Natural killer cell (primary cell): ENCODE measurements at regions not wholly inside any gene's neighbourhood (a gene's known extent, or its start where the extent isn't known, plus 50 kb on each side); places are given as distances from the start of the nearest gene placed in this dataset.

Source experiments
- ATAC-seq, 3 donors: fragments of 150-1000 bp in 2 of 3; fragments of 200-7000 bp in 1 of 3; cut with Tn5 transposase; 1 replicate in 1 of 3; 2 replicates in 2 of 3; pipeline ENCODE4 v1.10.0; 2021; ENCODE audit warnings: mild to moderate bottlenecking in 2 of 3, moderate library complexity in 2 of 3
- DNase-seq, 2 donors: peaks; one replicate each; pipeline versions ENCODE4 v3.0.0 to v3.0.0-alpha.2; 2013 to 2021; ENCODE audit warnings: mixed read lengths in 1 of 2
- H3K27ac ChIP-seq: one replicate; pipeline ENCODE4 v1.5.1; 2013; ENCODE audit warnings: mild to moderate bottlenecking, low read length
- H3K27me3 ChIP-seq: one replicate; pipeline ENCODE4 v1.6.1; 2013; ENCODE audit warnings: low read length; ENCODE audit not compliant: control insufficient read depth, insufficient read depth
- H3K36me3 ChIP-seq: one replicate; pipeline ENCODE4 v1.6.1; 2013; ENCODE audit warnings: low read length; ENCODE audit not compliant: control insufficient read depth, insufficient read depth
- H3K4me1 ChIP-seq: one replicate; pipeline ENCODE4 v1.6.1; 2013; ENCODE audit warnings: low read length; ENCODE audit not compliant: control insufficient read depth, insufficient read depth
- H3K4me3 ChIP-seq: one replicate; pipeline ENCODE4 v1.5.1; 2013; ENCODE audit warnings: low read length
- H3K9me3 ChIP-seq: one replicate; pipeline ENCODE4 v1.6.1; 2013; ENCODE audit warnings: low read length; ENCODE audit not compliant: control insufficient read depth, insufficient read depth
- H3K27ac Mint-ChIP-seq, 2 donors: one replicate each; pipeline ENCODE4 v1.8.0; 2022; ENCODE audit warnings: mild to moderate bottlenecking in 2 of 2, mixed read lengths in 2 of 2, moderate library complexity in 1 of 2
- H3K27me3 Mint-ChIP-seq, 2 donors: one replicate each; pipeline ENCODE4 v1.8.0; 2022; ENCODE audit warnings: low read depth in 2 of 2, mixed read lengths in 2 of 2
- H3K36me3 Mint-ChIP-seq: one replicate; pipeline ENCODE4 v1.8.0; 2022; ENCODE audit warnings: mixed read lengths
- H3K4me1 Mint-ChIP-seq, 2 donors: one replicate each; pipeline ENCODE4 v1.8.0; 2022; ENCODE audit warnings: mixed read lengths in 2 of 2
- H3K4me3 Mint-ChIP-seq: one replicate; pipeline ENCODE4 v1.8.0; 2022; ENCODE audit warnings: mild to moderate bottlenecking, moderate library complexity, mixed read lengths
- H3K9me3 Mint-ChIP-seq, 2 donors: one replicate each; pipeline ENCODE4 v1.8.0; 2022; ENCODE audit warnings: mixed read lengths in 2 of 2
- WGBS: methylation state at CpG from one replicate; pipeline ENCODE4 v1.1.7; 2013; ENCODE audit warnings: missing lambda C conversion rate; ENCODE audit not compliant: insufficient coverage; 5-methylcytosine and 5-hydroxymethylcytosine counted together
- intact Hi-C: fragments of 100-400 bp; cut with micrococcal nuclease; formaldehyde crosslinking; loops from one replicate; pipeline ENCODE4 v1.14.2; 2022
- TF ChIP-seq, protein P1 (sequence below): fragments of 200-600 bp; IDR thresholded peaks from one replicate; pipeline ENCODE4 v1.8.0; 2022; ENCODE audit warnings: antibody characterized with exemption

DNA sequence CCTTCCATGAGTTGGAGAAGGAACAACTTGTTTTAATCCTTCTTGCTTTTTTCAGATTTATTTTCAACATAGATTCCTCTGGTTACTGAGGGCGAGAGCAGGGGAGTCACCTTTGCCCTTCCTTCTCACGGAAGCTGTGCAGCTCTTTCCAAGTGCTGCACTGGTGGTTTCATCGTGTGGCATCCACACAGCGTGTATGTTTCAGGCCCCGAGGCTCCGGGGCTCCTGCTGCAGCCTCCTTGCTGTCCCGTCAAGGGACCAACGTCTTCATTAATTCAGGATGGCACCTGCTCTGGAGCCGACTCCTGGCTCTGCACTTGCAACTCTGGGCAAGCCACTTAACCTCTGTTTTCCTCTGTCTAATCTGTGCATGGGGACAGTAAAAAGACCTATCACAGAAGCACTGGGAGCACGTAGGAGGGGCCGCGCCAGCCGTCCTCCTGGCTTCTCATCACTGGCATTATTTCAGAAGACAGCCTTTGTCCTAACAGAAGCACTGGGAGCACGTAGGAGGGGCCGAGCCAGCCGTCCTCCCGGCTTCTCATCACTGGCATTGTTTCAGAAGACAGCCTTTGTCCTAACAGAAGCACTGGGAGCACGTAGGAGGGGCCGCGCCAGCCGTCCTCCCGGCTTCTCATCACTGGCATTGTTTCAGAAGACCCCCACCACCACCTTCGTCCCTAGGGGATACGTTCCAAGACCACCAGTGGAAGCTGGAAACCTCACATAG, 117.8 kb upstream of the NKX1-1 start:
- peaks cover 0 to 10% of the 10 kb centered on the region in 2 donors for H3K4me1 Mint-ChIP-seq
- H3K27ac Mint-ChIP-seq, result no peak overlapping the region
- no peak overlapping the region for H3K27ac ChIP-seq
- TF ChIP-seq, protein P1, sequence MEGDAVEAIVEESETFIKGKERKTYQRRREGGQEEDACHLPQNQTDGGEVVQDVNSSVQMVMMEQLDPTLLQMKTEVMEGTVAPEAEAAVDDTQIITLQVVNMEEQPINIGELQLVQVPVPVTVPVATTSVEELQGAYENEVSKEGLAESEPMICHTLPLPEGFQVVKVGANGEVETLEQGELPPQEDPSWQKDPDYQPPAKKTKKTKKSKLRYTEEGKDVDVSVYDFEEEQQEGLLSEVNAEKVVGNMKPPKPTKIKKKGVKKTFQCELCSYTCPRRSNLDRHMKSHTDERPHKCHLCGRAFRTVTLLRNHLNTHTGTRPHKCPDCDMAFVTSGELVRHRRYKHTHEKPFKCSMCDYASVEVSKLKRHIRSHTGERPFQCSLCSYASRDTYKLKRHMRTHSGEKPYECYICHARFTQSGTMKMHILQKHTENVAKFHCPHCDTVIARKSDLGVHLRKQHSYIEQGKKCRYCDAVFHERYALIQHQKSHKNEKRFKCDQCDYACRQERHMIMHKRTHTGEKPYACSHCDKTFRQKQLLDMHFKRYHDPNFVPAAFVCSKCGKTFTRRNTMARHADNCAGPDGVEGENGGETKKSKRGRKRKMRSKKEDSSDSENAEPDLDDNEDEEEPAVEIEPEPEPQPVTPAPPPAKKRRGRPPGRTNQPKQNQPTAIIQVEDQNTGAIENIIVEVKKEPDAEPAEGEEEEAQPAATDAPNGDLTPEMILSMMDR, result no peak
- H3K4me3 ChIP-seq, result no peak overlapping the region
- no peak overlapping the region for H3K4me3 Mint-ChIP-seq
- H3K9me3 Mint-ChIP-seq, result no peaks in the 10 kb centered on the region
- no peaks in the 10 kb centered on the region for H3K36me3 Mint-ChIP-seq
- WGBS, result 85% methylated on average over 24 of the region's 24 CpGs
- H3K36me3 ChIP-seq, result no peaks in the 10 kb centered on the region
- ATAC-seq (no peak), DNase-seq (no peak)
- H3K4me1 ChIP-seq, result peaks cover 3% of the 10 kb centered on the region
- H3K27me3 Mint-ChIP-seq, result peaks cover 34 to 60% of the 10 kb centered on the region in 2 donors
- peaks cover 9% of the 10 kb centered on the region for H3K27me3 ChIP-seq
- no peaks in the 10 kb centered on the region for H3K9me3 ChIP-seq
- intact Hi-C loops, result no loop called here

DNA sequence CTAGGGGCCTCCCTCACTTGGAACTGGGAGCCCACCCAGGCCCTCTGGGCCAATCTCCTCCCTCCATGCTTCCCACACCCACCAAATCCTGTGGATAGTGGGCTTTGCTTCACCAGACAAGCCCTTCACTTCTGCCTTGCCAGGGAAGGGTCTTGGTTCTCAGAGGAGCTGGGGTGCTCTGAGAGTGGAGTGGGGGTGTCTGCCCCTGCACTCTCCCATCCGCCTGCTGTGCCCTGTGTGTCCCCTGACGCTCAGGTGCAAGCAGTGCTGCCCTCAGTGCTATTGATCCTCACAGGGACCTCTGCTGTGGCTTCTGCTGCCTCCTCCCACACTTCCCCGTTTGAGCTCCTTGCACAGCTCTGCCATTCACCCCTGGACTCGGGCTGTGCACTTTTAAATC, 117.3 kb upstream of the NKX1-1 start:
- no peak overlapping the region for H3K4me3 Mint-ChIP-seq
- H3K36me3 ChIP-seq, result no peaks in the 10 kb centered on the region
- no peak for ATAC-seq

DNA sequence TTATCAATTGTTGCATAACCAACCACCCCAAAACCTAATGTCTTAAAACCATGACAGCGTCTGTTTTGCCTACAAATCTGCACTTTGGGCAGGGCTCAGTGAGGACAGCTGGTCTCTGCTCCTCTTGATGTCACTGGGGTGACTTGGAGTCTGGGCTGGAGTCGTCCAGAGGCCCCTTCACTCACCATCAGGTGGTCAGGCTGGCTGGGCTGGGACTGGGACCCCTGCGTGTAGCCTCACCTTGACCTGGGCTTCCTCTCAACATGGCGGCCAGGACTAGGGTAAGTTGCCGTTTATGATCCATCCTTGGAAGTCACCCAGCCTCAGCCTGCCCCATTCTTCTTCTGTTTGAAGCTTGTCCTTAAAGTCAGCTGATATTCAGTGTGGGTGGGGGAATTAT, 116.8 kb upstream of the NKX1-1 start:
- Histone ChIP-seq H3K27me3 (peaks cover 9% of the 10 kb centered on the region), H3K36me3 (no peaks in the 10 kb centered on the region), H3K9me3 (no peaks in the 10 kb centered on the region), H3K4me3 (no peak overlapping the region), H3K27ac (no peak overlapping the region), H3K4me1 (peaks cover 3% of the 10 kb centered on the region)
- no peaks in the 10 kb centered on the region for H3K36me3 Mint-ChIP-seq
- 82% methylated on average over 5 of the region's 5 CpGs for WGBS
- H3K9me3 Mint-ChIP-seq, result no peaks in the 10 kb centered on the region
- TF ChIP-seq, protein P1, result no peak
- no peak overlapping the region for H3K27ac Mint-ChIP-seq
- peaks cover 33 to 50% of the 10 kb centered on the region in 2 donors for H3K27me3 Mint-ChIP-seq
- ATAC-seq, result no peak
- intact Hi-C loops, result no loop called here
- H3K4me1 Mint-ChIP-seq, result peaks cover 0 to 10% of the 10 kb centered on the region in 2 donors
- H3K4me3 Mint-ChIP-seq, result no peak overlapping the region
- no peak for DNase-seq

More for the DNA sequence above, 117.3 kb upstream of the NKX1-1 start:
- Histone ChIP-seq H3K9me3 (no peaks in the 10 kb centered on the region), H3K4me3 (no peak overlapping the region), H3K4me1 (peaks cover 3% of the 10 kb centered on the region), H3K27me3 (peaks cover 9% of the 10 kb centered on the region), H3K27ac (no peak overlapping the region)
- 77% methylated on average over 4 of the region's 4 CpGs for WGBS
- intact Hi-C loops, result no loop called here
- no peak for DNase-seq
- TF ChIP-seq, protein P1, result no peak
- Mint-ChIP-seq H3K27ac (no peak overlapping the region), H3K4me1 (peaks cover 0 to 10% of the 10 kb centered on the region in 2 donors), H3K9me3 (no peaks in the 10 kb centered on the region), H3K36me3 (no peaks in the 10 kb centered on the region), H3K27me3 (peaks cover 31 to 54% of the 10 kb centered on the region in 2 donors)

DNA sequence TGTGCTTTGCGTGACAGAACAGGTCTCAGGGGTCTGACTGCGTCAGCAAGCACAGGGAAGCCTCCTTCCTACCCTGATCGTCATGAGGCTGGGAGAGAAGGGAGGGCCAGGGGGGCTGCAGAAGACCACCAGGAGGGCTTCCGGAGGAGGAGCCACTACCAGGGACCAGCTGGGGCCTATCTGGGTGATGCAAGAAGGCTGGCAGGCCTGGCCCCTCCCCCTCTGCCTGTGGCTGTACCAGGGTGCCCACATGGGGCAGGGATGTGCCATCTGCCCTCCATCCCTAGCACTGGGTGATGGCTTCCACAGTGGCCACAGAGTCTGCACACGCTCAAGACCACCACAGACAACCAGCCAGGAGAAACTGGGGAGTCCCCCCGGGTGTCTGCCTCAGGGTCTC, 116.4 kb upstream of the NKX1-1 start:
- Histone ChIP-seq H3K27me3 (peaks cover 9% of the 10 kb centered on the region), H3K4me1 (peaks cover 3% of the 10 kb centered on the region)
- peaks cover 31 to 45% of the 10 kb centered on the region in 2 donors for H3K27me3 Mint-ChIP-seq

More for the DNA sequence above, 116.4 kb upstream of the NKX1-1 start:
- no peaks in the 10 kb centered on the region for H3K9me3 Mint-ChIP-seq
- Histone ChIP-seq H3K36me3 (no peaks in the 10 kb centered on the region), H3K9me3 (no peaks in the 10 kb centered on the region), H3K4me3 (no peak overlapping the region), H3K27ac (no peak overlapping the region)
- peaks cover 0 to 10% of the 10 kb centered on the region in 2 donors for H3K4me1 Mint-ChIP-seq
- TF ChIP-seq, protein P1, result no peak
- intact Hi-C loops, result no loop called here
- 85% methylated on average over 6 of the region's 6 CpGs for WGBS
- ATAC-seq (no peak), DNase-seq (no peak)
- no peaks in the 10 kb centered on the region for H3K36me3 Mint-ChIP-seq
- H3K27ac Mint-ChIP-seq, result no peak overlapping the region
- H3K4me3 Mint-ChIP-seq, result no peak overlapping the region
